Left ventricle myocardium superior (tissue), 1 donor: ENCODE measurements at regions not wholly inside any gene's neighbourhood (a gene's known extent, or its start where the extent isn't known, plus 50 kb on each side); places are given as distances from the start of the nearest gene placed in this dataset.
"Not testable (repeated sequence)": the region's sequence is repeated elsewhere in the genome, so short reads cannot be mapped to it uniquely, and the experiment has no call there.

Experiments used
- ATAC-seq: fragments of 200-7000 bp; cut with Tn5 transposase; one replicate; pipeline ENCODE4 v1.9.1; 2020; ENCODE audit warnings: mild to moderate bottlenecking, moderate library complexity
- DNase-seq: peaks from one replicate; pipeline ENCODE4 v3.0.0-alpha.2; 2020
- intact Hi-C: fragments of 100-400 bp; cut with micrococcal nuclease; formaldehyde crosslinking; loops from one replicate; pipeline ENCODE4 v1.11.0; 2022
- donor health status: DM: no; HTN: yes; CAD: no; lungs with severe emphysema.

DNA sequence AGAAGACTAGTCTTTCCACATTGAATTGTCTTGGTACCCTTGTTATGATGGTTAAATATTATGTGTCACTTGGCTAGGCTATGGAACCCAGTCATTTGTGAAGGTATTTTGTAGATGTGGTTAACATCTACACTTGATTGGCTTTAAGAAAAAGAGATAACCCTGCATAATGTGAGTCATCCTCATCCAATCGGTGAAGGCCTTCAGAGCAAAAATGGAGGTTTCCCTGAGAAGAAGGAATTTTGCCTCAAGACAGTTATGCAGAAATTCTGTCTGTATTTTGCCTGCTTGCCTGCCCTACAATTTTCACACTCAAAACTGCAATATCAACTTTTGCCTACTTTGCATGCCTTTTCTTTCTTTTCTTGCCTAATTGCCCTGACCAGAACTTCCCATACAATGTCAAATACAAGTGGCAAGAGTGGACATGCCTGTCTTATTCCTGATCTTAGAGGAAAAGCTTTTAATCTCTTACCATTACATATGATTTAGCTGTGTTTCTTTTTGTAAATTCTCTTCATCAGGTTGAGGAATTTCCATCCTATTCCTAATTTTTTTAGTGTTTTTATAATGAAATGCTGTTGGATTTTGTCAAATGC, 84.6 kb upstream of the CDC42EP3 start:
- ATAC-seq, intact Hi-C loops, DNase-seq: not testable (repeated sequence)

- not testable (repeated sequence) for ATAC-seq, DNase-seq
These were observed 86.0 kb upstream of the CDC42EP3 start for GRCh38 chr2:37757456-37757855.

DNA sequence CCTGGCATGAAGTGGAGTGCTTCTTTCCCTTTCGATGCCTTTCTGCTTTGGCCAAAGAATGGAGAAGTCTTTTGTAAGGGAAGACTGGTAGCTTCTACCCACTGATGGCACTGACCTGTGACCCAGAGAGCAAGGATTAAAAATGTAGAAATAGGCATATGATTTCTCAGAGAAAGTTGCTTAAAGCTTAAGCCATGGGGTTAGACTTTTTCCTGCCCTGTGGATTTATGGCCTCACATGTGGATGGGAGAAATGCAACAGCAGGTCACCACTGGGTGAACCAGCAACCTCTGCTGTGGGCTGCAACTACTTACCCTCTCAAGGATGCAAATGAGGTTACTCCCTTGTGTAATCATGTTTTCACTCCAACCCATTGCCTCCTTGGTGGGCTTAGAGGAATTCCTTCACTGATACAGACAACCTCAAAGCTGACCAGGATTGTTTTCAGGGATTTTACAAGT, 86.7 kb upstream of the CDC42EP3 start:
- DNase-seq, ATAC-seq, intact Hi-C loops: not testable (repeated sequence)

More at GRCh38 chr2:37757456-37757855, 86.0 kb upstream of the CDC42EP3 start:
- intact Hi-C loops: not testable (repeated sequence)

DNA sequence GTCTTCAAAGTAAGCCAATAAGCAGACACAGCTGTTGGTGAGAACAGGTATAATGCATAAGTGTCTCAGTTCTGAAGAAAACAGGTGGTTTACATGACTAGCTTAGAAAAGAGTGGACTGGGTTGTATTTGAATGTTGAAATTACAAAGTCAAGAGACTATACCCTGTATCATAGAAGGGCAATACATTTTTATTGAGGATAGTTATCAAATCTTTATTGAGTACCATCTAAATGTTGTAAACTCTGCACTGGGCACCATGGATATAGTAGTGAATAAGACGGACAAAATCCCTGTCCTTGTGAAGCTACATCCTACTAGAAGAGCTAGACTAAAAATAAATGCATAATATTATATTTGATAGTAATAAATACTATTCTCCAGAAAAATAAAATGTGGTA, 88.5 kb upstream of the CDC42EP3 start:
- ATAC-seq, intact Hi-C loops, DNase-seq: not testable (repeated sequence)

DNA sequence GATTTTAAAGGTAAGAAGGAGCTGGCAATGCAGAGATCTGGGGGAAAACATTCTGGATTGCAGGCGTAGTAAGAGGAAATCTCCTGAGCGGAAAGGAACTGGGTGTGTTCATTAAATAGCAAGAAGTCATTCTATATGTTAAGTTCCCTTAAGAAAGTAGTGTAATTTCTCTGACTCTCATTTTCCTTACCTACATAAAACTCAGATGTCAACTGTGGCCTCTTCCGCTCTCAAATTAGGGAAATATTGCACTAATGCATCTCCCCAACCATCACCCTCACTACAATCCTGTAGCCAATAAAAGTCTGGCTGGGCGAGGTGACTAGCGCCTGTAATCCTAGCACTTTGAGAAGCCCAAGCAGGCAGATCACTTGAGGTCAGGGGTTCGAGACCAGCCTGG, 89.0 kb upstream of the CDC42EP3 start:
- ATAC-seq: no peak
- DNase-seq: no peak
- intact Hi-C loops: no loop called here

DNA sequence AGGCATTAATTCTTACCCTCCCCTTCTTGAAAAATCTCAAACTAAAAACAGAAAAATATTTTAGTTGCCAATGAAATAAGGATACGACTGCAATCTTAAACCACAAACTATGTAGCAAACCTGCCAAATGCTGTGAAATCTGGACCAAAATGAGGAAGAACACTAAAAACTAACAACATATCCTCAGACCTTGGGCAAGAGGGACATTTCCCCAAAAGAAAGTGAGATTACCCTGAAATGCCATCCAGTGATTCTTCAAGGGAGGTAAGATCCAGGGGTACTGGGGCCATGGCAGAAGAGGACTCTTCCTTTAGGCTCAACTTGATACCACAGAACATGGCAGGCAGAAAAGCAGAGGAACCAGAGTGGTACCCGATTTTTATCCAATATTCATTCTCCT, 90.8 kb upstream of the CDC42EP3 start:
- intact Hi-C loops, ATAC-seq, DNase-seq: not testable (repeated sequence)

- DNase-seq: no peak
- intact Hi-C loops: no loop called here
- no peak for ATAC-seq
These were observed 93.3 kb upstream of the CDC42EP3 start for GRCh38 chr2:37764739-37765138.

DNA sequence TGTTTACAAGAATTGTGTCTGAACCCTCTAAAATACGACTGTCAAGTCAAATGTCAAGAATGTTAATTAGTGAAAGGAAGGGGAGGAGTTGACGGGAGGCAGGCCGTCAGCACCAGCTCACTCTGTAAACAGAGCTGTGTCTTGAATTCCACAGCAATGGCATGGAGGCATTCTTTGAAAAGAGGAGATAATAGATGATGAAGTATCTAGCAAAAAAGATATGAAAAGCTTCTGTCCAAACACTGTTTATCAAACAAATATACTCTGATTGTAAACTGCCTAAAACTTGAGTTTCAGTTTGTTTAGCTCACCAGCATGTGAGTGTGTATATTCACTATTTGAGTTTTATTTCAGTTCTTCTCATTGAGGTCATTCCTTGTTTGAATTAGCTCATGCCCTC, 94.7 kb upstream of the CDC42EP3 start:
- ATAC-seq: no peak
- intact Hi-C loops: no loop called here
- DNase-seq: no peak

GRCh38 chr2:37767046-37767445, 95.6 kb upstream of the CDC42EP3 start:
- DNase-seq (no peak), ATAC-seq (no peak)
- intact Hi-C loops: no loop called here

GRCh38 chr2:37767959-37768925, 96.8 kb upstream of the CDC42EP3 start:
- ATAC-seq (peak; percentile 92), DNase-seq (no peak)
- intact Hi-C loops: no loop called here

DNA sequence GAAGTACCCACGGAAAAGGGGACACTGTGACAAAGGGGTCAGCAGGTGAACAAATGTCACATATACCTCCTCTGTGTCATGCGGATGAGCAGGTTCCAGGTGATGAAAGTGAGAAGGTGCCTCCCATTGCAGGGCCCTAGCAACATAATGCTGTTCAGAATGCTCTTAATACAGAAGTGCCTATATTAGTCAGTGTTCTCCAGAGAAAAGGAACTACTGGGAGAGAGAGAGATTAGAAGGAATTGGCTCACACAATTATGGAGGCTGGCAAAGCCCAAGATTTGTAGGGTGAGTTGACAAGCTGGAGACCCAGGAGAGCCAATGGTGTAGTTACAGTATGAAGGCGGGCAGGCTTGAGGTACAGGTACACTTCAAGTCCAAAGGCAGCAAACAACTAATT, 98.1 kb upstream of the CDC42EP3 start:
- no peak for ATAC-seq
- no peak for DNase-seq
- intact Hi-C loops: no loop called here

GRCh38 chr2:37770797-37771196, 99.4 kb upstream of the CDC42EP3 start:
- no peak for ATAC-seq
- intact Hi-C loops: no loop called here
- no peak for DNase-seq

DNA sequence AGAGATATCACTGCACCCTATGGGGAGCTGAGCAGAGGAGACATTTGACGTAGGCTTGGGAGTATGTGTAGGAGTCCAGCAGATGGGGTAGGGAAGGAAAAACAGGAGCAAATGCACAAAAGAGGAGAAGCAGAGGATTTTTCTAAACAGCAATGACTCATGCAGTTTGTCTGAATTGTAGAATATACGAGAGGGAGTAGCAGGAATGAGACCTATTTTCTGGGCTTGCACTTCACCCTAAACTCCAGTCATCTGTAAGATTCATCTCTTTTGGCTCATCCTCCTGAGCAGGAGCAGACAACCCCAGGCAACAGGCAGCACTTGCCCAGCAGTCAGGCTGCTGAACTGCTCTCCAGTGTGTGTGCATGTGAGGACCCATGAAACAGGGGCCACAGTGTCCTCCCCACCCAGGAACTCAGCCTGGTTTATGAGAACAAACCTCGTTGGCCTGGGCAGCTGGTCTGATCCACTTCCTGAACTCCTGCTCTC, 100.2 kb upstream of the CDC42EP3 start:
- intact Hi-C loops: no loop called here

DNA sequence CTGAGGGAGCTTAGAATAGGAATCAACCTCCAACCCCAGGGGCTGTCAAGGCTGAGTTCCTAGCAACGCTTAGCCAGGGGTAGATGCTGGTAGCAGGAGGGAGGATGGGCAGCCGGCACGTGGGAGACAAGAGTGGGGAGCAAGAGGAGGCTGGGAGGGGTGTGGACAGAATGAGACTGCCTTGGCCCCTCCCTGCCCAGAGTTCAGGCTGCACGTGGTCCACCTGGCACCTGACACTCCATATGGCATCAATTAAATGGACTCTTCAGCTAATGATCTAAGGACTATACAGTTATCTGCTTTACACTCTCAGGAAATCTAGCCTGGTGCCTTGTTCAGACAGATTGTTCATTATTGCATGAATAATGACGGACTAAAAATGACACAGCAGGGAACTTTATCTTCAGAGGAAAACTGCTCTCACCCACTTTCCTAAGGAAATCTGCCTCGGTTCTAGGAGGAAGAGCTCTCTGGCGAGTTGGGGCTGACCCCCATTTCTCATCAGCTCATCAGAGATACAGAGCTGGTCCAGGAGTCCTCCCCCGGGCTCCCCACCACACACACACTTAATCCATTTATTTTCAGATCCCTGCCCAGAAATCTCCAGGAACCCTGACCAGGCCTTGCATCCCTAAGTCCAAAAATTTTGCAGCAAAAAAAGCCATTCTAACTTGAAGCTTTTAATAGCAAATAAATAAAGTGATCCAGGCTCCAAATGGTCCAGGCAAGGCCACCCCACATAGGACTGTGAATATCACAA, 102.1 kb upstream of the CDC42EP3 start:
- intact Hi-C loops: no loop called here
- ATAC-seq: no peak
- DNase-seq: no peak

More for the DNA sequence above, 100.2 kb upstream of the CDC42EP3 start:
- no peak for DNase-seq
- no peak for ATAC-seq

- intact Hi-C loops, DNase-seq, ATAC-seq: not testable (repeated sequence)
These were observed 102.9 kb upstream of the CDC42EP3 start for GRCh38 chr2:37774171-37774944.

DNA sequence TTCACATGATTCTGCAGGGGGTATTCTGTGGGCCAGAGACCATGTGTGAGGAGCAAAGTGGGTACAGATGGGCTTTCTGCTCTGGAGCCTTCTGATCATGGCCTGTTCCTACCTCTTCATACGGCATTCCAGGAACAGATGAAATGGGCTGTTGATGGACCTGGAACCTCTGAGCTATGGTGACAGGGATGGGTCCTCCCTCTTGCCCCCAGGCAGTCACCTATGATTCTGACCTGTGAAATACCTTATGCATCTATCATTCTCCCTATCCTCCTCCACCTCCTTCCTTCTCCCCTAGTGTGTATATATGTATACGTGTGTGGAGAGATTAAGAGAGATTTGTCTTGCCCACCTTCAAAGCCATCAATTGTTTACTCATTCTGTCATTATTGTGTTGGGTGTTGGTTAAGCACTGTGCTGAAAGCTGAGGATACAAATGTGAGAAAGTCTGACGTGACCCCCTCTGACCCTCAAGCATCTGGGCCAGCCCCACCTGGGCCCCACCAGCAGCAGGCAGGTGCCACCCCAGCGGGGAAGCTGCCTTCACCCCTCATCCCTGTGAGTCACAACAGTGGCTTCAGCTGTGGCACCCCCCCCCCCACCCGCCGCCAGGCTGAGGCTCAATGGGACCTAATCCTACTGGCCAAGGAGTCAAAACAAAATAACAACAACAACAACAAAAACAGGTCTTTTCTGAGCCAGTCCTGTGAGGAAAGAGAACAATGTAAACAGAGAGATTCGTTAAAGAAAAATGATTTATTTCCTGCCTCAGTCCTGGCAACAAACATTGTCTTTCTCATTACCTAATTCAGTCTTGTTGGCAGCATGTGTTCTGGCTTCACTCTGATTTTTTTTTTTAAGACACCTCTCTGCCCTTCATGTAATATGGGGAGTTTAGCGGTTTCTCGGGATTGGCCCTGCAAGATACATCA, 103.8 kb upstream of the CDC42EP3 start:
- intact Hi-C loops: no loop called here
- ATAC-seq: no peak
- no peak for DNase-seq

DNA sequence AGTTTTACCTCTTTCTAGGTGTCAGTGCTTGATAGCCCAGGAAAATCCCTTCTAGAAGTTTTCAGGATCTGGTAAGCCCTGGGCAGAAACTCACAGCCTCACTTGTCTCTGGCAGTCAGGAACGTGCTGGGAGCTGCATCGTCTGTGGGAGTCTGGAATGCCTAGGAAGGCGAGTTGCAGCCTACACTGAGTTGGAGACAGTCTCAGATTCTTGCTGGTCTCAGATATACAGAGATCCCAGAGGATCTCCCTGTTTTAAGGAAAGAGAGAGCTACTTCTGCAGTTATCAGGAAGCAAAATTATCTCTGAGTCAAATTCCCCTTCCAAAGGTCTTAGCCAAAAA, 104.4 kb upstream of the CDC42EP3 start:
- peak; percentile 52 for ATAC-seq
- intact Hi-C loops: no loop called here
- DNase-seq: no peak

GRCh38 chr2:37776487-37776886, 105.0 kb upstream of the CDC42EP3 start:
- ATAC-seq: no peak
- no peak for DNase-seq
- intact Hi-C loops: no loop called here
